ENCODE measurements at regions not wholly inside any gene's neighbourhood (a gene's known extent, or its start where the extent isn't known, plus 50 kb on each side); places are given as distances from the start of the nearest gene placed in this dataset.

DNA sequence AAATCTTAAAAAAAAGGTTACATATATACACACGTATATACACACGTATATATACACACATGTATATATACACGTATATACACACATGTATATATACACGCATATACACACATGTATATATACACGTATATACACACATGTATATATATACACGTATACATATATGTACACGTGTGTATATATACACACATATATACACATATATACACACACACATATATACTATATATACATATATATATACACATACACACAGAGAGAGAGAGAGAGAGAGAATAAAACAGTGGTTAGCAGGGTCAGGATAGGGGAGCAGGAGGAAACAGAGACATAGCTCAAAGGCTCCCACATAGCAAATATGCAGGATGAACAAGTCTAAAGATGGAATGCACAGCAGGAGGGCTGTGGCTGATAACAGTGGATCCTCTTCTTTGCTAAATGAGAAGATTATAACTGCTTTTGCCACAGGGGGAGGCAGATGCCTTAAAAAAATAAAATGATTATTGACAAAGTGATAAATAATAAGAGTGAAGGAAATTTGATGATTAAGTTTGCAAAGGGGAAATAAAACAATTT, 714.5 kb downstream of the UQCRFS1 start:
- Histone ChIP-seq H4K20me1 (ENCODE audit: control insufficient read depth, insufficient read depth, insufficient read length) (no peaks in the 10 kb centered on the region), H2AFZ (ENCODE audit: low read length) (no peak overlapping the region), H3K79me1 (ENCODE audit: insufficient read depth, low read depth, low read length, poor library complexity, severe bottlenecking) (no peaks in the 10 kb centered on the region), H4K91ac (ENCODE audit: insufficient read length, low read depth, low read length) (no peak overlapping the region), H3K4ac (ENCODE audit: low read depth, low read length) (no peak overlapping the region), H2AK5ac (ENCODE audit: insufficient read length, low read length) (no peak overlapping the region), H3K56ac (ENCODE audit: insufficient read length, low read depth, low read length) (no peak overlapping the region), H3K23ac (ENCODE audit: insufficient read length, low read depth, low read length) (no peak overlapping the region), H3K4me1 (ENCODE audit: insufficient read depth, low read length) (peaks cover 8% of the 10 kb centered on the region), H3K9ac (ENCODE audit: extremely low read depth, insufficient read length, low read length) (no peak overlapping the region), H4K5ac (ENCODE audit: insufficient read length, low read depth, low read length) (no peak overlapping the region), H4K8ac (replicated peaks; ENCODE audit: insufficient read length, low read depth, low read length) (no peak overlapping the region), H2BK5ac (ENCODE audit: insufficient read length, low read length) (no peak overlapping the region), H2BK20ac (ENCODE audit: low read depth, low read length, poor library complexity, severe bottlenecking) (no peak overlapping the region), H3K27ac (ENCODE audit: insufficient read length, low read depth, low read length) (no peak overlapping the region), H3T11ph (ENCODE audit: low read length) (no peak overlapping the region), H3K14ac (ENCODE audit: insufficient read depth, low read length) (no peak overlapping the region), H2BK120ac (ENCODE audit: low read depth, low read length, poor library complexity, severe bottlenecking) (no peak overlapping the region), H3K4me2 (ENCODE audit: insufficient read depth, insufficient read length, low read length) (no peak overlapping the region), H2BK12ac (ENCODE audit: insufficient read length, low read depth, low read length) (no peak overlapping the region), H3K79me2 (ENCODE audit: insufficient read depth, low read length) (no peaks in the 10 kb centered on the region), H3K9me3 (ENCODE audit: control insufficient read depth, low read depth, low read length) (no peaks in the 10 kb centered on the region), H3K18ac (ENCODE audit: insufficient read length, low read depth, low read length) (no peak overlapping the region), H3K23me2 (ENCODE audit: insufficient read length, low read depth, low read length, poor library complexity, severe bottlenecking) (no peaks in the 10 kb centered on the region), H2BK15ac (ENCODE audit: low read depth, low read length) (no peak overlapping the region), H3K27me3 (ENCODE audit: insufficient read depth, low read length) (no peaks in the 10 kb centered on the region)
- DNase-seq = no peak
- TF ChIP-seq, protein P1, sequence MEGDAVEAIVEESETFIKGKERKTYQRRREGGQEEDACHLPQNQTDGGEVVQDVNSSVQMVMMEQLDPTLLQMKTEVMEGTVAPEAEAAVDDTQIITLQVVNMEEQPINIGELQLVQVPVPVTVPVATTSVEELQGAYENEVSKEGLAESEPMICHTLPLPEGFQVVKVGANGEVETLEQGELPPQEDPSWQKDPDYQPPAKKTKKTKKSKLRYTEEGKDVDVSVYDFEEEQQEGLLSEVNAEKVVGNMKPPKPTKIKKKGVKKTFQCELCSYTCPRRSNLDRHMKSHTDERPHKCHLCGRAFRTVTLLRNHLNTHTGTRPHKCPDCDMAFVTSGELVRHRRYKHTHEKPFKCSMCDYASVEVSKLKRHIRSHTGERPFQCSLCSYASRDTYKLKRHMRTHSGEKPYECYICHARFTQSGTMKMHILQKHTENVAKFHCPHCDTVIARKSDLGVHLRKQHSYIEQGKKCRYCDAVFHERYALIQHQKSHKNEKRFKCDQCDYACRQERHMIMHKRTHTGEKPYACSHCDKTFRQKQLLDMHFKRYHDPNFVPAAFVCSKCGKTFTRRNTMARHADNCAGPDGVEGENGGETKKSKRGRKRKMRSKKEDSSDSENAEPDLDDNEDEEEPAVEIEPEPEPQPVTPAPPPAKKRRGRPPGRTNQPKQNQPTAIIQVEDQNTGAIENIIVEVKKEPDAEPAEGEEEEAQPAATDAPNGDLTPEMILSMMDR (conservative IDR thresholded peaks at IDR 0.05) = no peak
- H3K27me3 Mint-ChIP-seq (ENCODE audit: low read depth) = peaks cover 4% of the 10 kb centered on the region
- H3K4me1 Mint-ChIP-seq = peaks cover 28 to 36% of the 10 kb centered on the region in 2 experiments
- no peak overlapping the region for H3K27ac Mint-ChIP-seq
- H3K4me3 Mint-ChIP-seq = no peak overlapping the region
- no peaks in the 10 kb centered on the region for H3K9me3 Mint-ChIP-seq
- H3K36me3 Mint-ChIP-seq (ENCODE audit: insufficient read depth in 1 of 3, low read depth in 3 of 3) = no peaks in the 10 kb centered on the region; a peak in 1 of 7 replicates
- no CpG with 5 or more reads among the region's 7 CpGs for WGBS (ENCODE audit: extremely low coverage, insufficient read length, low lambda C conversion rate)
